WERI-Rb-1 (cell line): ENCODE measurements at regions not wholly inside any gene's neighbourhood (a gene's known extent, or its start where the extent isn't known, plus 50 kb on each side); places are given as distances from the start of the nearest gene placed in this dataset.
"Not testable (repeated sequence)": the region's sequence is repeated elsewhere in the genome, so short reads cannot be mapped to it uniquely, and the experiment has no call there.

Experiments used
- DNase-seq: peaks from one replicate; pipeline ENCODE4 v3.0.0-alpha.2; 2020
- H3K27ac ChIP-seq: fragments of 250-450 bp; sonication (Bioruptor Pico); 2 replicates; pipeline ENCODE4 v1.5.1; 2020; ENCODE audit warnings: mild to moderate bottlenecking, moderate library complexity
- H3K27me3 ChIP-seq: fragments of 250-450 bp; sonication (Bioruptor Pico); 2 replicates; pipeline ENCODE4 v1.5.1; 2021; ENCODE audit warnings: mild to moderate bottlenecking, low read depth, moderate library complexity; ENCODE audit not compliant: insufficient read depth, severe bottlenecking
- H3K36me3 ChIP-seq: fragments of 250-450 bp; sonication (Bioruptor Pico); 2 replicates; pipeline ENCODE4 v1.5.1; 2020; ENCODE audit warnings: mild to moderate bottlenecking, moderate library complexity
- H3K4me3 ChIP-seq: 2 replicates; pipeline ENCODE4 v1.5.1; 2011; ENCODE audit warnings: low read depth, mild to moderate bottlenecking, control low read depth, low read length
- H3K9me3 ChIP-seq: fragments of 250-450 bp; sonication (Bioruptor Pico); 2 replicates; pipeline ENCODE4 v1.5.1; 2021; ENCODE audit warnings: mild to moderate bottlenecking, moderate library complexity; ENCODE audit not compliant: severe bottlenecking
- TF ChIP-seq, protein P1 (sequence below): IDR thresholded peaks from 2 replicates; pipeline ENCODE4 v1.5.1; 2011; ENCODE audit warnings: low read depth, mild to moderate bottlenecking, control low read depth, inconsistent platforms, low read length

DNA sequence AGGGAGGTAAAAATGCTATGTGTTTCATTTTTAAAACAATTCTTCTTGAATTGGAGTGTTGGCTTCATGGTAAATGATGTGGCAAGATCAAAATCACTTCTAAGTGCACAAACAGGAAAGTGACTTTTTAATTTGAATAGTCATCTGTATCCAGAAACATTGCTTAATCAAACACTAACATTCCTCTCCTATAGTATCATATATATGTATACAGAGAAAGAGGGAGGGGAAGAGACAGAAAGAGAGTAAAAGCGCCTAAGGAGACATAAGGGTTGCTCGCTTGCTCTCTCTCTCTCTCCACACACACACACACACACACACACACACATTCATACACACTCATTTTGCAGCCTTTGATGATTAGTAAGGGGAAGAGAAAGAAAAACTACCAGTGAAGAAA, 95.4 kb upstream of the PRDM9 start:
- TF ChIP-seq, protein P1, sequence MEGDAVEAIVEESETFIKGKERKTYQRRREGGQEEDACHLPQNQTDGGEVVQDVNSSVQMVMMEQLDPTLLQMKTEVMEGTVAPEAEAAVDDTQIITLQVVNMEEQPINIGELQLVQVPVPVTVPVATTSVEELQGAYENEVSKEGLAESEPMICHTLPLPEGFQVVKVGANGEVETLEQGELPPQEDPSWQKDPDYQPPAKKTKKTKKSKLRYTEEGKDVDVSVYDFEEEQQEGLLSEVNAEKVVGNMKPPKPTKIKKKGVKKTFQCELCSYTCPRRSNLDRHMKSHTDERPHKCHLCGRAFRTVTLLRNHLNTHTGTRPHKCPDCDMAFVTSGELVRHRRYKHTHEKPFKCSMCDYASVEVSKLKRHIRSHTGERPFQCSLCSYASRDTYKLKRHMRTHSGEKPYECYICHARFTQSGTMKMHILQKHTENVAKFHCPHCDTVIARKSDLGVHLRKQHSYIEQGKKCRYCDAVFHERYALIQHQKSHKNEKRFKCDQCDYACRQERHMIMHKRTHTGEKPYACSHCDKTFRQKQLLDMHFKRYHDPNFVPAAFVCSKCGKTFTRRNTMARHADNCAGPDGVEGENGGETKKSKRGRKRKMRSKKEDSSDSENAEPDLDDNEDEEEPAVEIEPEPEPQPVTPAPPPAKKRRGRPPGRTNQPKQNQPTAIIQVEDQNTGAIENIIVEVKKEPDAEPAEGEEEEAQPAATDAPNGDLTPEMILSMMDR = no peak
- no peaks in the 10 kb centered on the region for H3K36me3 ChIP-seq
- no peaks in the 10 kb centered on the region for H3K27me3 ChIP-seq
- H3K4me3 ChIP-seq = no peak overlapping the region
- DNase-seq = no peak
- H3K9me3 ChIP-seq = no peaks in the 10 kb centered on the region
- no peak overlapping the region for H3K27ac ChIP-seq

DNA sequence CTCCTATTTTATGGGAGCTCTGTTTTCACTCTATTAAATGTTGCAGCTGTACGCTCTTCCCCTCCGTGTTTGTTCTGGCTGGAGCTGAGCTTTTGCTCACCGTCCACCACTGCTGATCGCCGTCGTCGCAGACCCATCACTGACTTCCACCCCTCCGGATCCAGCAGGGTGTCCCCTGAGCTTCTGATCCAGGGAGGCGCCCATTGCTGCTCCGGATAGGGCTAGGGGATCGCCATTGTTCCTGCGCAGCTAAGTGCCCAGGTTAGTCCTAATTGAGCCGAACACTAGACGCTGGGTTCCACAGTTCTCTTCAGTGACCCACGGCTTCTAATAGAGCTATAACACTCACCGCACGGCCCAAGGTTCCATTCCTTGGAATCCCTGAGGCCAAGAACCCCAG, 96.2 kb upstream of the PRDM9 start:
- H3K4me3 ChIP-seq = no peak overlapping the region

DNA sequence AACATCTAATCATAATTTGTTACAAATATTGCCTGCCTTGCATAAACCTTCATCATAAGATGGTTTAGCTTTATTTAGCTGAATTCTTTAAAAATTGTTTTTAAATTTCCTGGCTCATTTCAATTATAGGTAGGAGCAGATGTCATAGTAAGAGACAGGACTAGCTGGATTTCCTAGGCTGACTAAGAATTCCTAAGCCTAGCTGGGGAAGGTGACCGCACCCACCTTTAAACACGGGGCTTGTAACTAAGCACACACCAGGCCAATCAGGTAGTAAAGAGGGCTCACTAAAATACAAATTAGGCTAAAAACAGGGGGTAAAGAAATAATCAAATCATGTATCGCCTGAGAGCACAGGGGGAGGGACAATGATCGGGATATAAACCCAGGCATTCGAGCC, 96.6 kb upstream of the PRDM9 start:
- not testable (repeated sequence) for H3K27ac ChIP-seq, DNase-seq

More for the DNA sequence above, 96.2 kb upstream of the PRDM9 start:
- no peaks in the 10 kb centered on the region for H3K9me3 ChIP-seq
- DNase-seq = no peak
- H3K27me3 ChIP-seq = no peaks in the 10 kb centered on the region
- H3K27ac ChIP-seq = no peak overlapping the region
- H3K36me3 ChIP-seq = no peaks in the 10 kb centered on the region
- TF ChIP-seq, protein P1 = no peak

DNA sequence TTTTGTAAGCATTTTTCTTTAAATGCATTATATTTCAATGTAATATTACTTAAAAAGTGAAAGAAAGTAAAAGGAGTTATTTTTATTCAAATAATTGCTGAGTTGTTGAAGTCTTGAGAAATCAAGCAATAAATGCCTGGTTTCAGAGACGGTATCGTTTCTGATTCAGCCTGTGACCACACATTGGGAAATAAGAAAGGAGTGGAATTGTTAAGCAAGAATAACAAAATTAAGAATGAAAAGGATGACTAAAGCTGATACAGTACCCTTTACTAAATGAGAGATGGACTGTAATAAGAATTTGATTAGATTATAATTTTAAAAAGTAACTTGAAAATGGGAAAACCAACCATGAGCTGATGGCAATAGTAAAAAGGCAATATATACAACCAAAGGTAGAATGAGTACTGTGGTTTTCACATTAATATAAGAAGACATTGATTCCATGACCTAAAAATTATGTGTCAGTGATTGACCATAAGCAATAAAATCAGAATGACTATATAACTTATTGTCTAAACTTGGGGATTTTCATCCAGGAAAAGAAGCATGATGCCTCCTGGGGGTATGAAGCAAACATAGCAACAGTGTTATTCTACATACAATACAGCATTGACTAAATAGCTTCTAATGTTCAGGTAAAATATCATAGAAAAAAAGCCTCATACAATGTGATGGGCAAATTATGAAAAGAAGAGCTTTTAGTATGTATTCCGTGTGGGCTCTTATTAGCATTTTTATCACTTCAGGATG, 101.9 kb upstream of the PRDM9 start:
- H3K9me3 ChIP-seq = no peaks in the 10 kb centered on the region
- no peak for DNase-seq
- no peaks in the 10 kb centered on the region for H3K36me3 ChIP-seq
- no peak overlapping the region for H3K4me3 ChIP-seq
- TF ChIP-seq, protein P1 = no peak
- no peaks in the 10 kb centered on the region for H3K27me3 ChIP-seq
- H3K27ac ChIP-seq = no peak overlapping the region

More for the DNA sequence above, 96.6 kb upstream of the PRDM9 start:
- not testable (repeated sequence) for H3K4me3 ChIP-seq, H3K36me3 ChIP-seq, H3K9me3 ChIP-seq, H3K27me3 ChIP-seq

DNA sequence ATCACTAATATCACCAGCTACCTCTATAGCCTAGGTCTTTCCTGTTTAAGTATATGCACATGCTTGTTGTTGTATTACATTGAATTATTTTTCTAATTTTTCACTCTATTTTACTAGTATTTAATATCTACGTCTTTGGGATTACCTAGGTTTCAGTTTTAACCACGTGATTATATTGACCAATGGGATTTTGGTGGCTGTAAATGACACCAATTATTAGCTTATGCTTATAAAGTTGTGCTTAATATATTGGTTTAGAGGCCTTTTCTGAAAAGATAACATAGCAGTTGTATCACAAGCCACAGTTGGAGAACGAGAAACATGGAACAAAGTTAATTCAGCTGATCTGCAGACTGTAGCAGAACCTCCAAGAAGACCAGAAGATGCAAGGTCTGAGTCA, 104.8 kb upstream of the PRDM9 start:
- H3K27ac ChIP-seq = no peak overlapping the region
- H3K36me3 ChIP-seq = no peaks in the 10 kb centered on the region
- TF ChIP-seq, protein P1 = no peak
- H3K4me3 ChIP-seq = no peak overlapping the region
- no peaks in the 10 kb centered on the region for H3K27me3 ChIP-seq
- no peaks in the 10 kb centered on the region for H3K9me3 ChIP-seq
- DNase-seq = no peak

DNA sequence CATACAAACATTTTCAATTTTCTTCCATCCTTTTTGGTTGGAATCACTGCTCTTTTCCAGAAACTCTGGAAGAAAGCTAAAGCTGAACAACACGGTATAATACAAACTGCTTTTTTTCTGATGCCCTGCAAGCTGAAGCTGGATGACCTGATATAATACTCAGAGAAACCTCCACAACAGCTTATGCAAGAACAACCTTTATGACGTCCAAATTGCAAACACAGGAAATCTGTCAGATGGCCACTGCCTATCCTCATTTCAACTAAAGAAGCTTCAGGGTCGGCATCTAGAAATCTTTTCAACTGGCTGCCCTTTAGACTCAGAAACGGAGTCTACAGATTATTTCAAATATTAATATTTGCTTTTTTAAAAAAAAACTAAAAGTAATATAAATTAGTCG, 106.5 kb upstream of the PRDM9 start:
- Histone ChIP-seq H3K27ac (no peak overlapping the region), H3K4me3 (no peak overlapping the region), H3K36me3 (no peaks in the 10 kb centered on the region), H3K9me3 (no peaks in the 10 kb centered on the region), H3K27me3 (no peaks in the 10 kb centered on the region)
- DNase-seq = no peak
- TF ChIP-seq, protein P1 = no peak
